ENCODE measurements at regions not wholly inside any gene's neighbourhood (a gene's known extent, or its start where the extent isn't known, plus 50 kb on each side); places are given as distances from the start of the nearest gene placed in this dataset.

GRCh38 chr2:18005411-18005810 lies 126.9 kb downstream of the KCNS3 start:
- no peak for FAIRE-seq
- CTCF ChIA-PET = no interaction called here
- H3K4me1 ChIP-seq = no peaks in the 10 kb centered on the region
- no peak overlapping the region for H3K4me2 ChIP-seq
- POLR2A ChIA-PET = no interaction called here
- H3K9me3 ChIP-seq = 0 out of 3 replicates have a peak, but pooled peaks cover 3% of the 10 kb centered on the region
- H3K27ac ChIP-seq = no peak overlapping the region
- no peak for TF ChIP-seq MYC (IDR thresholded peaks at IDR 0.05; ENCODE audit: borderline replicate concordance, low read length)
- no peak for TF ChIP-seq RARB (CRISPR knock-in tag; IDR thresholded peaks at IDR 0.05)
- no peak for TF ChIP-seq ZSCAN20 (CRISPR knock-in tag; IDR thresholded peaks at IDR 0.05)
- TF ChIP-seq GATA3 (IDR thresholded peaks at IDR 0.05; ENCODE audit: borderline replicate concordance) = no peak
- TF ChIP-seq CTCF (IDR thresholded peaks at IDR 0.05) = no peak
- no peak for TF ChIP-seq EHF (CRISPR knock-in tag; IDR thresholded peaks at IDR 0.05)
- TF ChIP-seq HEYL (CRISPR knock-in tag; IDR thresholded peaks at IDR 0.05) = no peak
- TF ChIP-seq JUN (IDR thresholded peaks at IDR 0.05) = no peak
- no peak for TF ChIP-seq NPAS2 (CRISPR knock-in tag; IDR thresholded peaks at IDR 0.05; ENCODE audit: borderline replicate concordance)
- no peak for TF ChIP-seq MAX (IDR thresholded peaks at IDR 0.05)
- TF ChIP-seq RCOR1 (IDR thresholded peaks at IDR 0.05; ENCODE audit: low read depth, low read length) = no peak
- no peak for TF ChIP-seq JUNB (IDR thresholded peaks at IDR 0.05)
- 9% methylated on average over 1 of the region's 1 CpG for WGBS (ENCODE audit: missing lambda C conversion rate)
- H3K4me3 ChIP-seq = no peak overlapping the region
- DNase-seq (ENCODE audit: low read depth in 1 of 2, low spot score in 1 of 2) = no peak
- no peak for ATAC-seq

- ChIA-PET POLR2A (no interaction called here), CTCF (no interaction called here)
- Histone ChIP-seq H3K27ac (no peak overlapping the region), H3K9me3 (peaks cover 6% of the 10 kb centered on the region; the same call in 1 of the 3 replicates), H3K4me2 (no peak overlapping the region), H3K4me3 (no peak overlapping the region), H3K4me1 (no peaks in the 10 kb centered on the region)
- WGBS (ENCODE audit: missing lambda C conversion rate) = 8% methylated on average over 4 of the region's 4 CpGs
- DNase-seq (ENCODE audit: low read depth in 1 of 2, low spot score in 1 of 2) (peak in 1 of 2 experiments; percentile 6), FAIRE-seq (no peak), ATAC-seq (no peak; a peak in 1 of 6 replicates)
- TF ChIP-seq HMGXB4 (CRISPR knock-in tag; IDR thresholded peaks at IDR 0.05; ENCODE audit: borderline replicate concordance) = no peak
- TF ChIP-seq PHF8 (IDR thresholded peaks at IDR 0.05; ENCODE audit: borderline replicate concordance, low read depth) = no peak
- TF ChIP-seq NPAS2 (CRISPR knock-in tag; IDR thresholded peaks at IDR 0.05; ENCODE audit: borderline replicate concordance) = no peak
- no peak for TF ChIP-seq POLR2A (IDR thresholded peaks at IDR 0.05; ENCODE audit: low read length)
- TF ChIP-seq CHD2 (IDR thresholded peaks at IDR 0.05; ENCODE audit: low read length, partially characterized antibody) = no peak
- TF ChIP-seq EHF (CRISPR knock-in tag; IDR thresholded peaks at IDR 0.05) = no peak
- no peak for TF ChIP-seq CBX8 (IDR thresholded peaks at IDR 0.05)
- TF ChIP-seq GATA3 (IDR thresholded peaks at IDR 0.05; ENCODE audit: borderline replicate concordance) = no peak
- no peak for TF ChIP-seq KDM1A (IDR thresholded peaks at IDR 0.05; ENCODE audit: low read depth)
- TF ChIP-seq HDAC2 (IDR thresholded peaks at IDR 0.05) = no peak
- no peak for TF ChIP-seq RCOR1 (IDR thresholded peaks at IDR 0.05; ENCODE audit: low read depth, low read length)
- no peak for TF ChIP-seq ZSCAN20 (CRISPR knock-in tag; IDR thresholded peaks at IDR 0.05)
- TF ChIP-seq NR3C1 (IDR thresholded peaks at IDR 0.05) = no peak
- no peak for TF ChIP-seq CHD4 (IDR thresholded peaks at IDR 0.05; ENCODE audit: borderline replicate concordance)
- no peak for TF ChIP-seq TFCP2L1 (CRISPR knock-in tag; IDR thresholded peaks at IDR 0.05)
- TF ChIP-seq REST (IDR thresholded peaks at IDR 0.05) = no peak
- no peak for TF ChIP-seq NFE2L2 (conservative IDR thresholded peaks at IDR 0.05; ENCODE audit: low read length)
- no peak for TF ChIP-seq SREBF2 (IDR thresholded peaks at IDR 0.05)
- no peak for TF ChIP-seq CBX2 (IDR thresholded peaks at IDR 0.05; ENCODE audit: borderline replicate concordance, low read depth)
Measured at GRCh38 chr2:18001671-18002070, 123.2 kb downstream of the KCNS3 start.
